HUES64 (cell line): ENCODE measurements at regions not wholly inside any gene's neighbourhood (a gene's known extent, or its start where the extent isn't known, plus 50 kb on each side); places are given as distances from the start of the nearest gene placed in this dataset.

Experiments used
- H3K27ac ChIP-seq: 2 replicates; pipeline ENCODE4 v1.7.0; 2013; ENCODE audit warnings: low read depth, low read length, inconsistent platforms
- H3K27me3 ChIP-seq: 2 replicates; pipeline ENCODE4 v1.6.1; 2013; ENCODE audit warnings: mild to moderate bottlenecking, low read length; ENCODE audit not compliant: insufficient read depth
- H3K36me3 ChIP-seq: 2 replicates; pipeline ENCODE4 v1.6.1; 2013; ENCODE audit warnings: mild to moderate bottlenecking, low read length; ENCODE audit not compliant: insufficient read depth
- H3K4me1 ChIP-seq: 2 replicates; pipeline ENCODE4 v1.6.1; 2013; ENCODE audit warnings: mild to moderate bottlenecking, low read length, moderate library complexity; ENCODE audit not compliant: insufficient read depth
- H3K4me3 ChIP-seq: 2 replicates; pipeline ENCODE4 v1.5.1; 2013; ENCODE audit warnings: mild to moderate bottlenecking, low read length, moderate library complexity
- H3K9ac ChIP-seq: 2 replicates; pipeline ENCODE4 v1.6.1; 2013; ENCODE audit warnings: mild to moderate bottlenecking, low read depth, low read length
- H3K9me3 ChIP-seq: 2 replicates; pipeline ENCODE4 v1.6.1; 2013; ENCODE audit warnings: low read depth, low read length; ENCODE audit not compliant: insufficient read depth
- WGBS: fragments of 150-250, 120-280 bp; methylation state at CpG from one replicate; pipeline ENCODE4 v1.1.7; 2013; ENCODE audit warnings: missing lambda C conversion rate; 5-methylcytosine and 5-hydroxymethylcytosine counted together

DNA sequence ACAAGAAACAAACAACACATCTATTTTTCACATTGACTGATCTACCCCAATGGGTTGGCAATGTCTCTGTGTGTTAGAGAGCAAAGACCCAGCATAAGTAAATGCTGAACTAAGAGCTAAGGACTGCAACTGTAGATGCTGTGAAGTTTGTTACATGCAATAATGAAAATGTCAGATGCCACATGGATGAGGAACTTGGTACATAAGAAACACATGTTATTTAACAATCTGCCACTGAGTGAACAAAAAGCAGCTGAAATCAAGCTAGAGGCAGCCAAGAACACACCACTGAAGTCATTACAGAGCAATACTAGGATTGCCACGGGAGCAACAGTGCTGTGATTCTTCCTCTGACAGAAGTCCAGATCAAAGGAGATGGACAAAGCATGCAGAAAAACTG lies 389.4 kb downstream of the CDH2 start:
- Histone ChIP-seq H3K9ac (no peak overlapping the region), H3K9me3 (no peaks in the 10 kb centered on the region), H3K4me1 (0 out of 2 replicates have a peak, but pooled peaks cover 6% of the 10 kb centered on the region), H3K36me3 (no peaks in the 10 kb centered on the region), H3K27me3 (no peaks in the 10 kb centered on the region), H3K4me3 (no peak overlapping the region), H3K27ac (no peak overlapping the region)
- WGBS, result 79% methylated on average over 1 of the region's 1 CpG

DNA sequence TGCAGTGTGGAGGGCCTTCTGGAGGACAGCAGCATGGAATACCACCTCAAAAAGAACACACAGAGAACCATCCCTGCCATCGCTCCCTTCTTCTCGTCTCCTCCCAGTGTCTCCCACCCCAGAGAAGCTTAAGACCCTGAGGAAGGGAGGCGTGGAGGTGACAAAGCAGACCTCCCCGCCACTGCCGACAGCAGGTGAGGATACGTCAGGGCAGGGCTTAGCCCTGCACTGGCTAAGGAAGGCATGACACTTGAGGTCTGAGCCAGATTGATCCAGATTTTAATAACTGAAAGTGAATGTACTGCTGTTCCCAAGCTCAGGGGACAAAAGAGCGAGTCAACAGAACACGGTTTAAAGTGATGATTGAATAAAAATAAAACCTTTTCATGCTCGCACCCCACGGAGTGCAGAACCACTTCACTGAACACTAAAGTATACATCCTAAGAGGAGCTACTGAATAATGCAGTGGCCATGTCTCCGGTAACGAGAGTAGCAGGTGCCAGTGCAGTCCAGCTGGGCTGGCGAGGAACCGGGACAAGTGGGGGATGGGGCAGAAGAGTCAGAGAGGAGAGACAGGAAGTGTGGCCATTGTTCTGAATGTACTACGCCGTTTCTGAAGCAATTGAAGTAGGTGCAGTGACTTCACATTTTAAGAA lies 391.0 kb downstream of the CDH2 start:
- Histone ChIP-seq H3K9me3 (no peaks in the 10 kb centered on the region), H3K36me3 (no peaks in the 10 kb centered on the region), H3K4me1 (0 out of 2 replicates have a peak, but pooled peaks cover 6% of the 10 kb centered on the region), H3K4me3 (no peak overlapping the region), H3K9ac (no peak overlapping the region), H3K27ac (no peak overlapping the region), H3K27me3 (no peaks in the 10 kb centered on the region; the same call in 1 of the 2 replicates)
- 93% methylated on average over 16 of the region's 16 CpGs for WGBS

DNA sequence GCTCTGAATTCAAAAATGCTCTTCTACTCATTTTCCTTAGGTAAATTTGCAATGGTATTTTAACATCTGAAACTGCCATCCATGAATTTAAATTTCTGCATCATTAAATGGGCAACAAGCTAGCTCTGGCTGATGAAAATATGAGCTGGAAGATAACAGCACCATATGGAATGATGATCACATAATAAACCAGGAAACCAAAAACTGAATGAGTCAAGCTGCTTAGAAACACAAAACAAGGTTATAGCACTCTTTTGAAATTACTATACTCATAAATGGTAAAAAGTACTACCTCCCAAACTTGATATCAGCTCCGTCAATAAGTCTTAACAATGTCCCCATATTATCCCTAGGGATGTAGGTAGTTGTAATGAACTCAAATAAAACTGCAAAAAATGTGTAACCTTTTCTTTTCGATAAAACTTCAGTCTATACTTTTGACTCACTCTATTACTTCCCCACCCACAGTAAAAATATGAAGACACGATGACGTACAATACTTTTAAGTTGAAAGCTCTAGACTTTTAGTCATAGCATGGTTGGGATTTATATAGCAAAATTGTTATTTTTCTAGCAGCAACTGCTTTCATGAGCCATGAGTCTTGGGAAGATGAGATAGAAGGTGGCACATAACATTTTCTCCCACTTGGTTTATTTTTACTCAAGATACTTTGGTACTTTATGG lies 396.7 kb downstream of the CDH2 start:
- Histone ChIP-seq H3K27ac (no peak overlapping the region), H3K36me3 (no peaks in the 10 kb centered on the region), H3K27me3 (peaks cover 8% of the 10 kb centered on the region; the same call in 1 of the 2 replicates), H3K9ac (no peak overlapping the region), H3K9me3 (no peaks in the 10 kb centered on the region), H3K4me3 (no peak overlapping the region), H3K4me1 (peaks cover 21% of the 10 kb centered on the region)
- WGBS, result 96% methylated on average over 3 of the region's 4 CpGs

DNA sequence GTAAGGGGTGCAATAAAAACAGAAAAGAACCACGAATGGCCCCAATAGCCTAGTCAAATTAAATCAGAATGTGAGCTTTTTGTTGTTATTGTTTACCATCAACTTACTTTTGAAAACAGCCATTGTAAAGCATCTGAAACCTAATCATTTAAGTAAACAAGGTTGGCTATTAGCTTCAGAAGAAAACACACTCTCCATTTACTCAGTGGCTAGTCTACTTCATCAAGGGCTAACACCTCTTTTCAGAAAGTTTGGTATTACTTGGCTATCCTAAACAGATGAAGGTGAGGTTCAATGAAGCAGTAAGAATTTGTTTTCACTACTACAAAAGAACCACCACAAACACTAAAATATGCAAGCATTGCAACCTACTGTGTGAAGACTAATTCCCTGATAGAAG lies 398.0 kb downstream of the CDH2 start:
- H3K4me1 ChIP-seq, result peaks cover 21% of the 10 kb centered on the region
- 0% methylated on average over 1 of the region's 1 CpG for WGBS
- H3K36me3 ChIP-seq, result no peaks in the 10 kb centered on the region
- no peak overlapping the region for H3K9ac ChIP-seq
- H3K9me3 ChIP-seq, result no peaks in the 10 kb centered on the region
- peaks cover 8% of the 10 kb centered on the region; the same call in 1 of the 2 replicates for H3K27me3 ChIP-seq
- H3K4me3 ChIP-seq, result no peak overlapping the region
- no peak overlapping the region for H3K27ac ChIP-seq

DNA sequence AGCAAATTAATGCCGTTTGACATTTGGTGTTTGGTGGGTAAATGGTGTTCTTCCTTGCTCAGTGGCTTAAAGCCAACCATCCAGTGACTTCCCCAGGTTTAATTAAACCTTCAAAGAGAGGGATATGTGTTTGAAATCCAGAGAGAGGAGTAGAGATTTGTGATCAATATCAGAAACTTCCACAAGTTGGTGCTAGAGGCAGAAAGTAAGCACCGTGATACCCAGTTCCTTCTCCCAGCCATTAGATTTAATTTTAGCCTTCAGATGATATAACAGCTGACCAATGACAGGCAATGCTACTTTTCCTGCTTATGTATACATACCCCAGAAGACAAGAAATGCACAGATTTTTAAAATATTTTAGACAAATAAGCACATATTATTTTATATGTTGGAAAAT lies 398.5 kb downstream of the CDH2 start:
- Histone ChIP-seq H3K4me1 (peaks cover 21% of the 10 kb centered on the region), H3K36me3 (no peaks in the 10 kb centered on the region), H3K27me3 (peaks cover 8% of the 10 kb centered on the region; the same call in 1 of the 2 replicates), H3K27ac (no peak overlapping the region), H3K4me3 (no peak overlapping the region), H3K9ac (no peak overlapping the region), H3K9me3 (no peaks in the 10 kb centered on the region)
- 16% methylated on average over 2 of the region's 2 CpGs for WGBS

DNA sequence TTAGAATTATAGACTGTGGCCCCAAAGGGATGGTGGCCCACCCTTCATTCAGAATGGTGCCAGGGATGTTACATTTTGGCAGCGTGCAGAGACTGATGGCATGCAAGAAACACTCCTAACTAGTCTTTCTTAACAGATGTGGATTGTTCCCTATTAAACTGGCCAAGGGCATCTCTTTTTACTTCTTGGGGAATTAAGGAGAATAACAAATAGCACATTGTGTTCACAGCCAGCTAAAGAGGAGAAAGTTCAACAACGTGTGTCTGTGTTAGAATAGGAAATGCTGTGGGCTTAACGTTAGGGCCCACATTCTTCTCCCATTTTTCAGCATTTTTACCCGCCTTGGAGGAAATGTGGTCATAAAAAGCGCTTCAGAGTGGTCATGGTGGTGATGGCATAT lies 404.8 kb downstream of the CDH2 start:
- 86% methylated on average over 4 of the region's 5 CpGs for WGBS

DNA sequence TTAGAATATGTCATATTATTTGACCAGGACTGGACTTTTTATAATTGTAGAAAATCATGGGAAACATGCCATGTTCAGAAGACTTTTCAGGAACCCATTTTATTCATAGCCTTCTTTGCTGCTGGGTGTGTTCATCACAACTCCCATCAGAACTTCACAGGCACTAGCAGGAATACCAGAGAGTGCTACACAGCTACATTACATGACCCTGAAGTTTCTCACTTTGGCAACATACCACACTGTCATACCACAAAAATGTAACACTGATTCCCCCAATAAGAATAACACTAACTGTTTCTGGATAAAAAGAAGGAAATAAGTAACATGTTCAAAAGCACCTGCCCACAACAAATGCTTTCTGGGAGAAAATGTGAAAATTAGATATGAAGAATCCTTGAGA lies 405.4 kb downstream of the CDH2 start:
- Histone ChIP-seq H3K9me3 (no peaks in the 10 kb centered on the region), H3K36me3 (no peaks in the 10 kb centered on the region), H3K27ac (no peak overlapping the region), H3K9ac (no peak overlapping the region), H3K4me1 (no peaks in the 10 kb centered on the region), H3K27me3 (0 out of 2 replicates have a peak, but pooled peaks cover 1% of the 10 kb centered on the region), H3K4me3 (no peak overlapping the region)

More for the DNA sequence above, 404.8 kb downstream of the CDH2 start:
- Histone ChIP-seq H3K4me1 (no peaks in the 10 kb centered on the region), H3K9ac (no peak overlapping the region), H3K36me3 (no peaks in the 10 kb centered on the region), H3K27ac (no peak overlapping the region), H3K27me3 (0 out of 2 replicates have a peak, but pooled peaks cover 3% of the 10 kb centered on the region), H3K9me3 (no peaks in the 10 kb centered on the region), H3K4me3 (no peak overlapping the region)

DNA sequence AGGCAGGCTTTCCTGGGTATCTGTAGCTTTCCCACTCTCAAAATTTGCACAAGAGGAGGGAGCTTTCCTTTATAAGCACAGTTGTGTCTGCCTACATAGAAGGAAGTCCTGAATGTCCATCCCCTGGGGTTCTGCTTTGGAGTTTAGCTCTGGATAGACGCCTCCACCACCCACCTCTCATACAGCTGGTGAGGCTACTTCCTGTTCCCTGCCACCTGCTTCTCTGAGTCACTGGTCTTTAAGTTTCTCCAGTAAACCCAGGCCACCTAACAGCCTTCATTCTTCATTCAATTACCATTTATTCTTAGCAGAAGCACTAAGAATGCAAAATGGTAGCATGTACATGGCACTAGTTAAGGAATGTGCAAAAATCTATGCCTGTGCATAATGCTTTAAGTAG lies 407.8 kb downstream of the CDH2 start:
- 68% methylated on average over 1 of the region's 1 CpG for WGBS

DNA sequence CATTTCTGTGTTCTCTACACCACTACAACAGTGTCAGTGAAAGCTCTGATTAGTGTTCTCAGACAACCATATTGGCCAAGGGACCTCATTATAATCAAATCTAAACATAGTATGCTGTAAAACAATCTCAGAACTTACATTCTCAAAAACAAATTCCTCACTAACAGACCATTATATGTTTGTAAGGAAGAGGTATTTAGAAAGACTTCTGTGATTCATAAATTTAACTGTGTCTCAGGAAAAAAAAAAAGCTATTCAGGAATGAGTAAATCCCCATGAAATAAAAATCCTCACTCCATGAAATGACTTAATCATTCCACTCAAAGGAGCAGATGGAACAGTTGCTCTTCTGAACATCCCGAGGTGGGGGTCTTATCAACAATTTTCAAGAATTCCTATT lies 413.0 kb downstream of the CDH2 start:
- no peak overlapping the region for H3K27ac ChIP-seq

More for the DNA sequence above, 407.8 kb downstream of the CDH2 start:
- Histone ChIP-seq H3K4me1 (no peaks in the 10 kb centered on the region), H3K9ac (no peak overlapping the region), H3K27ac (no peak overlapping the region), H3K36me3 (no peaks in the 10 kb centered on the region), H3K9me3 (no peaks in the 10 kb centered on the region), H3K27me3 (no peaks in the 10 kb centered on the region), H3K4me3 (no peak overlapping the region)

DNA sequence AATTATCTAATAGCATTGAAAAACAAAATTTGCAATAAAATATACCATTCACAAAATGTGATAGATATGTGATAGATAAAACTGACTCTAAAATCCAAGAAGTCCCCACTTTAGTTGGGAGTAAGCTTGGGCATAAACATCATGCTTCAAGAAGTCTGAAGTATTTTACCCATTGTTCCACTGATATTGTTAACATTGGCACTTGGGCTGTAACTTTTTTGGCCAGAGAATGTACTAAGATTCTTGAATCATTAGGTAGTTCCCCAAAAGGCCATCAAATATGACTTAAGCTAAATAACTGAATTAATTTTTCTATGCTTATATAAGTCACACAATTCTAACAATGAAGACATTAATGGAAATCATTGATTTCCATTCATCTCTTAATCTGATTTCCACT lies 413.6 kb downstream of the CDH2 start:
- peaks cover 14% of the 10 kb centered on the region for H3K4me1 ChIP-seq
- H3K36me3 ChIP-seq, result no peaks in the 10 kb centered on the region
- no peaks in the 10 kb centered on the region for H3K9me3 ChIP-seq
- H3K27ac ChIP-seq, result no peak overlapping the region
- no peak overlapping the region for H3K4me3 ChIP-seq
- no peak overlapping the region for H3K9ac ChIP-seq
- H3K27me3 ChIP-seq, result no peaks in the 10 kb centered on the region

More for the DNA sequence above, 413.0 kb downstream of the CDH2 start:
- Histone ChIP-seq H3K36me3 (no peaks in the 10 kb centered on the region), H3K4me3 (no peak overlapping the region), H3K4me1 (peaks cover 12% of the 10 kb centered on the region), H3K9ac (no peak overlapping the region), H3K9me3 (no peaks in the 10 kb centered on the region), H3K27me3 (no peaks in the 10 kb centered on the region)
- WGBS, result 100% methylated on average over 1 of the region's 1 CpG

DNA sequence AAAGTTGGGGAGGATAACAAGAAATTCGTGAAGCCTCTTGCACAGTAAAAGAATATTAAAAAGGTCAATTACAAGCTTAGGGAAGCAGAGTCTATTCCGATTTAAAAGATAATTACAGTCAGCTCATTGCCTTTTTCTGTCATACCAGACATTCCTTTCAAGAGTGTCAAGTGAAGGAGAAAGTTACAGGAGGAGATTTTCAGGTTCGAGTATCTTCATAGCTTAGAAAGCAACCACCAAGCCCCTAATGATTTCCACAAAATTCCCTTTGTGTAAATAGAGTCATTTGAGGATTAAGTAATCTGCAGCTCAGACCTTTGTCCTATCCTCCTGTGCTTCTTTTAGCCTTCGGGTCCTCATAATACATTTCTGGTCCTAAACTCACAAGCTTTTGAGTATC lies 414.9 kb downstream of the CDH2 start:
- H3K36me3 ChIP-seq, result no peaks in the 10 kb centered on the region
- no peaks in the 10 kb centered on the region for H3K27me3 ChIP-seq
- peaks cover 20% of the 10 kb centered on the region for H3K4me1 ChIP-seq
- WGBS, result 78% methylated on average over 1 of the region's 4 CpGs
- no peak overlapping the region for H3K9ac ChIP-seq
- H3K27ac ChIP-seq, result no peak overlapping the region
- no peak overlapping the region for H3K4me3 ChIP-seq
- H3K9me3 ChIP-seq, result no peaks in the 10 kb centered on the region
